Inferior parietal cortex (tissue), 1 donor: ENCODE measurements at regions not wholly inside any gene's neighbourhood (a gene's known extent, or its start where the extent isn't known, plus 50 kb on each side); places are given as distances from the start of the nearest gene placed in this dataset.
A peak's percentile ranks its signal among the peaks of the same experiment; 100 is the strongest.

Experiments
- DNase-seq: peaks from one replicate; pipeline ENCODE4 v3.0.0-alpha.2; 2016; ENCODE audit errors: extremely low spot score

DNA sequence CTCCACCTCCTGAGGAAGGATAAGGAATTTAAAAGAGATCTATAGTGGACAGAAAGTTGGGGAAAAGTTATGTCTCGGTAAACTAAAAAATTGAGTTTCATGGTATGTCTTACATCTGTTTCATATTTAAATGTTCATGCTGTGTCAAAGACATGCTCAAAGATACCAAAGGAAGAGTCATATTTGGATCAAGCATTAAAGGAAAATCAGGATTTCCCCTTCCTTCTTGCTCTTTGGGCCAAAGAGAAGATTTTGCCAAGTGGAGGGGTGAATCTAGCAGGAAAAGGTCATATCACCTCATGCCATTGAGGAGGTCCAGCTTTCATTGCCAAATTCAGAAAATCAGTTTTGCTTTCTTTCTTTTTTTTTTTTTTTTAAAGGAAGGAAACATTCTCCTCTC, 192.4 kb downstream of the OGFRL1 start:
- DNase-seq, result no peak

DNA sequence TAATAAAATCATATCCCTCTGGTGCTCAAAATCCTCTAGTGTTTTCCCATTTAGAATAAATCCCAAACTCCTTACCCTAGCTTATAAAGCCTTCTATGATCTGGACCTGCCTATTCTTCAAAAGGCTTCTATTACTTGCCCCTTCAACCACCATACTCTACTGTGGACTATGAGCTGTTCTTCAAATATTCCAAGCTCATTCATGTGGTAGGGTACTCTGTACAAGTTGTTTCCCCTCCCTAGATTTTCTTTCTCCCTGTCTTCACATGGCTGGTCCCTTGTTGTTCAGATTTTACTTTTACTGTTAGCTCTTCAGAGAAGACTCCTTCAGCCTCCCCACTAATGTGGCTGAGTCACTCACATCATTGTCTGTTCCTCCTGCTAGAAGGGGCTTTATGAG, 193.2 kb downstream of the OGFRL1 start:
- DNase-seq, result no peak

DNA sequence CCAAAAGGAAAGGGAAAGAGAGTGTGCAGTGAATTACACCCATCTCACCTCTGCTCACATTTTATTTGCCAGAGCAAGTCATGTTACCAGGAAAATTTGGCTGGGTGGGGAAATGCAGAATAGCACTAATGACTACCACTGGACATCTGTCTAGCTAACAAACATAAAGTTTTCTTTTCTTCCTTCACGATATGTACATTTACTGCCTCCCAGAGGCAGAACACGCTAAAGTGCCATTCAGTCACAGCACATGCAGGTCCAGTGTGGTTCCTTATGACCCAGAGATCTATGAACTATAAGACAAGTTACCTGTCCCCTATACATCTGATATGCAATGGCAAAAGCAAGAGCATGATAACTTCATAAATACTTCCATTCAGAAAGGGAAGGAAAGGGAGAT, 194.1 kb downstream of the OGFRL1 start:
- DNase-seq, result no peak

DNA sequence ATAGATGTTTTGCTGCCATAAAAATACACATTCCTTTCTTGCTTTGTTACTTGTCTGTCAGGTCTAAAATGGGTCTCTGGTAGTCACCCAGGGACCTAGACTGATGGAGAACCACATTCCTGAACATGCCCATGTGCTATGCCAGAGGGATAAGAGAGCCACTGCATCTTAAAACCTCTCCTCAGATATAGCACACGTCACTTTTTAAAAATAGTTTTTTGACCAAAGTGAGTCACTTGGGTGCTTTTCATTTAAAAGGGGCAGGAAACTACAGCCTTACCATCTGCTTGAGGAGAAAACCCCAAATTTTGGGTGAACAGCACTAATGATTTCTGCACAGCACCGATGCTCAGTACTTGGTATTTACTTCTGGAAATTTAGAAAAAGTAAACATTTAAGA, 197.8 kb downstream of the OGFRL1 start:
- no peak for DNase-seq

DNA sequence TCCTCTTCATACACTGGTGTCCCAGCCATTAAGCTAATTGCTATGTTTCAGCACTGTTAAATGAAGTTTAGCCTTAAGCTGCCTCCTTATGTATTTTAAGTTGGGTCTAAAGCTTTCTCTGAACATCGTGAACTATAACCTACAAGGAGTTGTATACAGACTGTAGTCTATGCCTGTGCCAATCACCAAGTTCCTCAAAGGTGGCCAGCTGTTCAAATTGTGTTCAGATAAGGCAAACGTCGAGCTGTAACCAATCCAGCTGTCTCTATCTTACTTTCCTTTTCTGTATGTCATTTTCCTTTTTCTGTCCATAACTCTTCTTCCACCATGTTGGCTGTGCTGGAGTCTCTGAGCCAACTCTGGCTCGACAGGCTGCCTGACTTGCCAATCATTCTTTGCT, 199.6 kb downstream of the OGFRL1 start:
- no peak for DNase-seq

DNA sequence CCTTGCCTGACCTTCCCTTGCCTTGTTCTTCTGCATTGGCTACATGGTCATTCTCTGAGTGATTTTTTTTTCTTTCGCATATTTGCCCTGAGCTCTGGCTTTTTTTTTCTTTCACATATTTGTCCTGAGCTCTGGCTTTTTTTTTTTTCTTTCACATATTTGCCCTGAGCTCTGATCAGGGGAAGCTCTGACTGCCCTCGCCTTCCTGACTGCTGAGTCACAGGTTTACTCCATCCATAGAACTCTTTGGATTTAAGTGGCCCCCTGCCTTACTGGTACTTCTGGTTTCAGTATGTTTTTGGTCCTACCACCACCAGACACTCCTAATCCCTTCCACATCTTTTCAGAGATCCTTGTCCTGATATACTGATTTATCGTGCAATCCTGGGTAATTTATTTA, 201.1 kb downstream of the OGFRL1 start:
- DNase-seq, result no peak

DNA sequence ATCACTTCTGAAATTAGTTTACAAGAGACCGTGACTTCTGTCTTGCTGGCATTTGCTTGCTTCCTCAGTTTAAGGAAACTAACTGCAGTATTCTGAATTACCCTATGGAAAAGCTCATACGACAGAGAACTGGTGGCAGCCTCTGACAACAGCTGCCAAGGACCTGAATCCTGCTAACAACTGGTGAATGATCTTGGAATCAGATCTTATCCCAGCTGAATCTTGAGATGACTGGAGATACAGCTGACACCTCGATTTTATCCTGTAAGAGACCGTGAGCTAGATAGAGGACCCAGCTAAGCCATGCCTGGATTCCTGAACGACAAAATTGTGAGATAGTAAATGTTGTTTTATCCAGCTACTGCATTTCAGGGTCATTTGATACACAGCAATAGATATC, 202.3 kb downstream of the OGFRL1 start:
- no peak for DNase-seq

DNA sequence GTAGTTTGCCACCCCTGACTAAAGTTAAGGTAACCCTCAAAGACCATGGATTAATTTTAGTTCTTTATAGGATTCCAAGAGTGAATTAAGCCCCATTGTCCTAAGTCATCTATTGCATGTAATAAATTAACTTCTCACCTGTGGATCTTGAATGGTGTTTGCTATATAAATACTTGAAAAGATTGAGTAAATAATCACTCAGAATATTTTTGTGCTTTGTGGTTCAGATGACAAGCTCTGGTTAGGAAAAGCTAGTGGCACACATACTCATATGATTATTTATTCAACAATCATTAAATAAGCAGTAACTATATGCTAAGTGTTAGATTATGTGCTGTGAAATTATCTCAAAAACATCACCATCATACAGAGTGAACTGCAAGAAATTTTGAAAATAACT, 203.2 kb downstream of the OGFRL1 start:
- DNase-seq, result no peak

DNA sequence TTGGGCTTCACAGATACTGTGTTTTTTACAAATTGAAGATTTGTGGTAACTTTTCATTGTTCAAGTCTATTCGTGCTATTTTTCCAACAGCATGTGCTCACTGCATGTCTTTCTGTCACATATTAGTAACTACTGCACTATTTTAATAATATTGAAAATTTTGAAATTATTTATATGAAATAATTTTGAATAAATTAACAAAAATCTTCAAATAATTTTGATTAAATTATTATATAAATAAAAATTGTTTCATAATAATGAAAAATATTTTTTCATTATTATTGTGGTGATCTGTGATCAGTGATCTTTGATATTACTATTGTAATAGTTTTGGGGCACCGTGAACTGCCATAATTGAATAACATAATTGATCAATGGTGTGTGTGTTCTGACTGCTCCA, 204.1 kb downstream of the OGFRL1 start:
- DNase-seq, result no peak

DNA sequence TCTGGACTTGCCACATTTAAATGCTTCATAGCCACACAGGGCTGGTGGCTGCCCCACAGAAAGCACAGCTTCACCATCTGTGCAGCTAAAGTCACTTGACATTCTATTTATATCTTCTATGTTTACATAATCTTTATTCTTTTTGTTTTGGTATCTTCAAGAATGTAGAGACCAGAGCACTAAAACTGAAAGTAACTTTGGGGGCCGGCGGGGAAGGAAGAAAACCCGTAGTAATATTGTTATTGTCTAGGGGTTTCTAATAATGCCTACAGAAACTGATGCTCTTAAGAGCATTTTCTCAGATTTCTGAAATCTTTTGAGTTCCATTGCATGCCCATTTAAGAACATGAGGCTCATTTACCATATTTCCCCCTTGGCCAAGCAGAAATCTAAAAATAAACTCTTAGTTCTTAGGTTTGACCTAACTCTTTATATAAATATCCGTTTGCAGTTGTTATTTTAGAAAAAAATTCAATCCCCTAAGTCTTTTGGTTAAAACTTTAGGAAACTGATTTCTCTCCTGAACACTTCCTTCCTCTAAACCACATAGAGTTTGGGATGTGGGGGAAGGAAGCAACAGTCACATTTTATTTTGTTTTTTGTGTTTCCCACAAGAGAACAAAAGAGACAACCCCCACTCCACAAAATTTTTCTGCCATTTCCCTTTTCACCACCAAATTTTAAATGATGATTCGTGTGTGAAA, 207.6 kb downstream of the OGFRL1 start:
- DNase-seq, result no peak

DNA sequence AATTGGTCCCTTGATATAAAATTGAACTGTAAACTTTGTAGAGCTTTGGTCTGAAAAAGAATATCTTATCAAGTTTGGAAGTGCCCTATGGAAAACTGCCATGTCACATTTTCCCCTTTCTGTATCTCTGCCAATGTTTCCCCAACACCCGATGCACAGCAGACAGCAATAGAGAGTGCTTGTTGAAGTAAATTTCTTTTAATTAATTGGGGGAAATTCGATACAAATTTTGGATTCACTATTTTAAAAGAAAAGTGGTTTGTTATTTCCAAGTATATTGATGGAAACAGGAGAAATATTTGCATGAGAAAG, 208.1 kb downstream of the OGFRL1 start:
- no peak for DNase-seq

DNA sequence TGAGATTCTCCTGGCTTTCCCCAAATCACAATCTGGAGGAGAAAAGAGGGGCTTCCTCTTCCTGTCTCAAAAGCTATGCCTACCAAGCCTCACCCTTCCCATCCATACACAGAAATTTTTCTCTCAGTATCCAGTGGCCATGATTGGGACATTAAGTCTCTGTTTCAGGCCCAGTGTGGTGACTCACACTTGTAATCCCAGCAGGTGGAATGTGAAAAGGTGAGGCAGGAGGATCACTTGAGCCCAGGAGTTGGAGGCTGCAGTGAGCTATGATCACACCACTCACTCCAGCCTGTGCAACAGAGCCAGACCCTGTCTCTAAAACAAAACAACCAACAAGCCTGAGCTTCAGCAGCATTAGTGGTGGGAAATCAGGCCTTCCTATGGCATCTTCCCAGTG, 210.0 kb downstream of the OGFRL1 start:
- DNase-seq, result no peak

DNA sequence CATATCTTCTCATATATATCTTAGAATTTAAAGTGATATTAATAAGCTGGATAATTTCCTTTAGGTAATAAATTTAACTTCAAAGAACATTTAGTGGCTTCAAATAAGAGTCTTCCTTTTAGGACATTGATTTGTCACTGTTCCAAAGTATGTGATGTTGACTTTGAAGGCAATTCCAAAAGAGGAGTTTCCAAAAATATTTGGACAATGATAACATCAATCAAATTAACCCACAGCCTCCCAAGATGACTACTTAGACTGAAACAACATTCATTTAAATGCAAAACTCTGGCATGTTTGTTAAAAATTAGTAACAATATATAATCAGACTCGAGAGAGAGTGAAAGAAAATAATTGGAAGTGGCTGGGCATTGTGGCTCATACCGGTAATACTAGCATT, 211.1 kb downstream of the OGFRL1 start:
- DNase-seq, result no peak

DNA sequence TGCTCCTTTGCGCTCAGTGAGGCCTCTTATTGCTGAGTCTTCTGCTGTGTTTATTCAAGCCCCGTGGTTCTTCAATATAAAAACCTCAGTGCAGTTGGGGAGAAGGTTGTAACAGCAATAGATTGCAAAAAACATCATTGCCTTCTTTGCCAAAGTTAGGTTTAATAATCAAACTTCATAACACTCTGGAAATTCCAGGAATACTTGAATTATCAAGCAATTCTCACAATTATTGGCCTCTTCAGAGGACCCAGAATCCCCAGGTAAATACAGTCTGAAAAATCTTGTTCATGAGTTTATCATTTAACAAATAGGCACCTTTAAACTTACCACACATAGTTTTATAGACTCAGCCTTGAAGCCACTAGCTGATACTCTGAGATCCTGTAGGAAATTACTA, 213.6 kb downstream of the OGFRL1 start:
- DNase-seq, result no peak

DNA sequence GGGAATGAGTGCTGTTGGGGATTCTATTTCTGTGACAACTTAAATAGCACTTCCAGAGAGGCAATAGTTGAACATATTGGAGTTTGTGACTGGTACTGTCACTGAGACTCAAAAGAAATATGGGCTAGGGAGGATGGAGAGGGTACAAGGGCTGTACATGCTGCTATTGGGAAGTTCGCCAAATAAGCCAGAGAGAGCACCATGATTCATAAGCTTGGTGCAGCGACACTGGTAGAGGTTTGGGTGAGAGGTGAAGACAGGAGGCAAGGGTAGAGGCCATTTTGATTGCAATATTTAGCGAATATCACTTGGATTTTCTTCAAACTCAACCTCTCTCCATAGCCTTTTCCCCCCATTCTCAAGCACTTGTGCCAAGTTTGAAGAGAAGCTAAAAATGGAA, 214.3 kb downstream of the OGFRL1 start:
- DNase-seq, result no peak

DNA sequence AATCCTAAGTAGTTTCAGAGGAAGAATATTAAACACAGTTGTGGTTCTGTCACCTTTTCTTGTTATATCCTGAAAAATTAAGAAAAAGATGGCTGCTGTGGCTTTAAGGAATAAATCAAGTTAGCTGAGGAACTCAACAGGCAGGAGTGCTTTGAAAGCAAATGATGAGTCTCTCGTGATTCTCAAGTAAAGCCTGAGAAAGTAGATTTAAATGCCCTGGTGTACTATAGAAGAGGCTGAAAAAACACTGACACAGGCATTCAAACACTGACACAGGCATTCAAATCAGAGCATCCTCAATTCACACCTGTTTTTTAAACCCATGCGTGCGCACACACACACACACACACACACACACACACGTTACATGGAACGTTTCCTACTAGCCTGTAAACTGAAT, 218.6 kb downstream of the OGFRL1 start:
- no peak for DNase-seq

DNA sequence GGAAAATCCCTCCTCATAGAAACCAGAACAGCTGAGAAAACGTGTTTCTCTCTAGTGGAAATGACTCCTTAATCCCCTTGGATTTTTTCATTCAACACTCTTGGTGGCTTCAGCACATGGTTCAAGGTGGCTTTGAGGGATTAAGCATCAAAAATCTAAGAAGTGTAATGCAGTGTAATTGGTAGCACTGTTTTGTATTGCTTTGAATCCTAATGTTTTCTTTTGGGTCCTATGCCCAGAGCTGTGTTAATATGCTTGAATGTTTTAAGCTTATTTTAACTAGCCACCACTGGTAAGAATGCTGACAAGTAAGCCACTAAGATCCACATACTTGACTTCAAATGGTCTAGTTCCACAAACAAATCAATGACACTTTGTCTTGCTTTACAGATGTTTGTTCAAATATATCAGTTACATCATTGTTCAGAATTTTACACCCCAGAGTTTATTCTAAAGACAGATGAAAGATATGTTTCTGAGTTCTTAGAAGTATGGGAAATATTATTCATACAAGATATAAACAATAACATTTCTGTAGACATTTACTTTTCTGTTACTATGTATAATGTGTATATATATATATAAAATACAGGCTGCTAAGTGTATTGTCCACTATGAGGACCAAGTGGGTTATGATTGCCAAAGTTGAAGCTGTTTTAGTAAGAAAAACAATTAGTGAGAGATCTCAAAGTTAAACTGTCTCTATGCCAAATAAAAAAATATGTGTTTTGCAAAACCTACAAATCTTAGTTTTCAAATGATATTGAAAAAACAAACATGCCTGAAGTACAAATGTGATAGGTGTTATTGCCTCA, 220.8 kb downstream of the OGFRL1 start:
- DNase-seq, result no peak

DNA sequence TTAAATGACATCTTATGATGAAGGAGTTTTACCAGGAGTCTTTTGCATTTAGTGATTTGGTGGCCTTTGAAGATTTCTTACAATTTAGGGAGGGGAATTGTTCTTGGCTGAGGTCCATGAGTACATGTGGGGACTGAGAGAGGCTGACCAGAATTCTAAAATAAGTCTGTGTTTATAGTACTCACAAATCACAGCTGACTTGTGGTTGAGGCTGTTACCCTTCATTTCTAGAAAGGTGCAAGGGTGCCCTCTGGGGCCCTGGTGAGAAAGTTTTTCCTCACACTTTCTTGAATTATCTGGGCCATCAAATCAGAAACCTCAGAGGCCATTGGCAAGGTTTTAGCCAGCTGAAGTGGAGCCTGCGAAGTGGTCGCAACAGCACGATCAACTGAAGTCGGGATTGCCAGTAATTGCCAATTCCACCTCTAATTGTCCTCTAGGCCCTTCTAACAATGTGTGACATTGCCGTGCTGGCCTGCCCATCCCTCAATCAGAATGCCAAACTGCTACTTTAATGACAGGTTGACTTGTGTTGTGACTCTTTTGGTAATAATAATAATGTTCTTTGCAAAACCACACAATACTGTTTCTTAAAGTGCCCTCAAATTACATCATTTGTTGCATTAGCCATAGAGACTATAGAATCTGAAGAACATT, 221.6 kb downstream of the OGFRL1 start:
- DNase-seq, result peak; percentile 57

DNA sequence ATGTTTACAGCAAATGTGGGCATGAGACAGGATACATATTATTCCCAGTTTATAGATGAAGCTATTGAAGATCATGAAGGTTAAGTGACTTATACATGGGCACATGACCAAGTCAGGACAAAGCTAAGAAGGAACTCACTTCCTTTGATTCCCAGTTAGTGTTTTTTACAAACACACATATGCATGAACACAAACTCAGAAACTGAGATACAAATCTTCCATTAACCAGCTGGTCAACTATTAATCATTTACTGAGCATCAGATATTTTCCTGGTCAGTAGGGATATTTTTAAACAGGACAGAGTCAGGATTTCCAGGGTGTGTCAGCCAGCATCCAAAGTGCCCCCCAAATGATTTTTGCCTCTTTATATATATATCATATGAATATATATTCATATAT, 222.2 kb downstream of the OGFRL1 start:
- DNase-seq, result no peak

DNA sequence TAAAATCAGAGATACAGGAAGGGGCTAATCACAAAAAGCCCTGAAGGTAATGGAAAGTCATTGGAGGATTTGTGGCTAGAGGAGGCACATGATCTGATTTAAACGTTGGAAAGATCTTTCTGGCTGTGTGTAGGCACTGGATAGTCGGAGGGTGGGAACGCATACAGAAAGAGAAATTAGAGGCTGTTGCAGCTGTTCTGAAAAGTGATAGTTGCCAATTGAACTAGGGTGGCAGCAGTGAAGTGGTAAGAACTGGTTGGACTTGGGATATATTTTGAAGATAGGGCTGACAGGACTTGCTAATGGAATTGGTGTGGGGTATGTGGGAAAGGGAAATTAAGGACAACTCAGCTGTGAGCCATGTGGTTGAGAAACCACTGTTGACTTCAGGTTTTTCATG, 223.6 kb downstream of the OGFRL1 start:
- no peak for DNase-seq

DNA sequence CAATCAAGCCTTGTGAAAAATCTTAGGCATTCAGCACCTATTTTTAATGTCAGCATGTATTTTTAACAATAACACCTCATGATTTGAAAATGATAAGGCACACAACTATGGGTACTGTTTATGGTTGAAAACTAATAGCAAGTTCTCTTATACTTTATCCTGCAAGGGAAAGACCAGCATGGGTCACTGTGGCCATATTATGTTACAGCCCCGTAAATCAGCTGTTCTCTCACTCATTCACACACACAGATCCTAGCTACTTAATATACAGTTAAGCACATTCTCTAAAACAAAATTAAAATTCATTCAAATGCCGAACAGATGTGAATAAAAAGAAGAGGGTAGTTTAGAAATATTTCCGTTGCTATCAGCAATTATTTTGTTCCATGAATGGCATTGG, 224.4 kb downstream of the OGFRL1 start:
- DNase-seq, result no peak

DNA sequence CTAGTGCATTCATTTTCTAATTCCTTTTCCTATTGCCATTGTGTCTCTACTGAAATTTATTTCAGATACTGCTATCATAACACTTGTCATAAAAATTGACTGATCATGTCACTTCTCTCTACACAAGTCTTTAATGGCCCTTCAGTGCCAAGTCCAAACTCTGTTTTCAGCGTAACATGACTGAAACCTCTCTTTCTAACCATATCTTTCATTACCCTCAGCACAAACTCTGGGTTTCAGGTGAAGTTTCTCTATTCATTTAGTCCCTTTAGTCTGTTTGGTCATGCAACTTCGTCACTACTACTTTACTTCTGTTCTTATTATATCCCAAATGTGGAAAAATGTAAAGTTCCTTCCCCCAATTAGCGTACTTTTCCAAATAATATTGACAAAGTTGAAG, 234.9 kb downstream of the OGFRL1 start:
- no peak for DNase-seq

DNA sequence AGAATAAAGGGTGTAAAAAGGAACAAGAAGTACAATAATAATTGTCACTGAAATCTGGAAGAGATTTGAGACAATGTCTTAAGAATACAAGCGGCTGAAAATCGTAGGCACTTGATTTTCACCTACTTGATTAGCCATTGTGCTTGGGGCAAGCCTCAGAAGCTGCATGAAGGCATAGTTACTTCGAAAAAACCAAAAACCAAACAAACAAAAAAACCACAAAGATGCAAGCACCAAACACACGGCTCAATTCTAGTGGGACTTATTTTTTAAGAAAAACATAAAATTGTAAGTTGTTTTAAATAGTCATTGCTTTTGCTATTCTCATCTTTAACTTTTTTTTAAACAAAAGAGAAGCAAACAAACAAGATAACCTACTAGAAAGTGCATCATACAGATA, 235.6 kb downstream of the OGFRL1 start:
- no peak for DNase-seq
